HG03442 (cell line): ENCODE measurements at regions not wholly inside any gene's neighbourhood (a gene's known extent, or its start where the extent isn't known, plus 50 kb on each side); places are given as distances from the start of the nearest gene placed in this dataset.
A peak's percentile ranks its signal among the peaks of the same experiment; 100 is the strongest.

Source experiments
- ATAC-seq: cut with Tn5 transposase; IDR thresholded peaks from one replicate; pipeline ENCODE4 v1.9.1; 2021; ENCODE audit warnings: mild to moderate bottlenecking, moderate library complexity; ENCODE audit not compliant: unreplicated experiment

DNA sequence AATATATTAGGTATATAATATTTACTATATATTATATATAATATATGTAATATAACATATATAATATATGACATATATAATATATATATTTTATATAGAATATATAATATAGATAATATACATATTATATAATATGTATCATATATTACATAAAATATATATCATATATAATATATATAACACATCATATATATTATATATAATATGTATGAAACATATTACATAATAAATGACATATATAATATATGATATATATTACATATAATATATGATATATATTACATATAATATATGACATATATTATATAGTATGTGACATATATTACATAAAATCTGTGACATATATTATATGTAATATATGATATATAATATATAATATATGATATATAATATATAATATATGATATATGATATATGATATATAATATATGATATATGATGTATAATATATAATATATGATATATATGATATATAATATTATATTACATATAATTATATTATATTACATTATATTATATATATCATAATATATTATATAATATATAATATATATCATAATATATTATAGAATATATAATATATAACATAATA, 119.5 kb upstream of the RIMBP3 start:
- no peak for ATAC-seq

GRCh38 chr22:18730410-18730809, 118.7 kb upstream of the RIMBP3 start:
- ATAC-seq = peak; percentile 93
